Retinal pigment epithelial cell (primary cell): ENCODE measurements at regions not wholly inside any gene's neighbourhood (a gene's known extent, or its start where the extent isn't known, plus 50 kb on each side); places are given as distances from the start of the nearest gene placed in this dataset.
"Not testable (repeated sequence)": the region's sequence is repeated elsewhere in the genome, so short reads cannot be mapped to it uniquely, and the experiment has no call there.

Source experiments
- DNase-seq: peaks from one replicate; pipeline ENCODE4 v3.0.0-alpha.2; 2010; ENCODE audit warnings: low read depth
- H3K4me3 ChIP-seq: 2 replicates; pipeline ENCODE4 v1.5.1; 2011; ENCODE audit warnings: mild to moderate bottlenecking, low read length, control low read depth, moderate library complexity
- CTCF ChIP-seq: conservative IDR thresholded peaks from 2 replicates; pipeline ENCODE4 v1.5.1; 2011; ENCODE audit warnings: low read depth, low read length, control low read depth, inconsistent platforms

GRCh38 chr12:97862072-97862471, 399.5 kb downstream of the RMST start:
- no peak overlapping the region for H3K4me3 ChIP-seq
- TF ChIP-seq CTCF: no peak
- no peak for DNase-seq

GRCh38 chr12:97875064-97875463, 412.5 kb downstream of the RMST start:
- TF ChIP-seq CTCF: no peak
- no peak overlapping the region for H3K4me3 ChIP-seq
- DNase-seq: no peak

GRCh38 chr12:97876780-97877179, 414.2 kb downstream of the RMST start:
- DNase-seq: no peak
- no peak overlapping the region for H3K4me3 ChIP-seq
- no peak for TF ChIP-seq CTCF

- TF ChIP-seq CTCF: no peak
- H3K4me3 ChIP-seq: no peak overlapping the region
- no peak for DNase-seq
Measured at GRCh38 chr12:97877404-97877803, 414.8 kb downstream of the RMST start.

- DNase-seq: no peak
- no peak for TF ChIP-seq CTCF
- no peak overlapping the region for H3K4me3 ChIP-seq
Measured at GRCh38 chr12:97886511-97887176, 424.0 kb downstream of the RMST start.

- DNase-seq, H3K4me3 ChIP-seq: not testable (repeated sequence)
Measured at GRCh38 chr12:97897881-97898280, 435.3 kb downstream of the RMST start.

- no peak overlapping the region for H3K4me3 ChIP-seq
- no peak for TF ChIP-seq CTCF
- no peak for DNase-seq
Measured at GRCh38 chr12:97899529-97899928, 436.9 kb downstream of the RMST start.

GRCh38 chr12:97899956-97900355, 437.4 kb downstream of the RMST start:
- no peak for DNase-seq
- no peak for TF ChIP-seq CTCF
- H3K4me3 ChIP-seq: no peak overlapping the region
